Keratinocyte (primary cell): ENCODE measurements at regions not wholly inside any gene's neighbourhood (a gene's known extent, or its start where the extent isn't known, plus 50 kb on each side); places are given as distances from the start of the nearest gene placed in this dataset.

Source experiments
- DNase-seq: peaks from one replicate; pipeline ENCODE4 v3.0.0-alpha.2; 2011; ENCODE audit warnings: low read depth, missing footprints, low spot score
- FAIRE-seq: peaks from 2 replicates; lab custom pipeline; 2011; peaks lifted over from hg19 to GRCh38; lab: Jason Lieb, UNC
- H2AFZ ChIP-seq: 2 replicates; pipeline ENCODE4 v1.6.0; 2012; ENCODE audit warnings: low read length, control low read depth, inconsistent platforms; ENCODE audit not compliant: control insufficient read depth
- H3K27ac ChIP-seq: 2 replicates; pipeline ENCODE4 v1.5.1; 2011; ENCODE audit warnings: low read length; ENCODE audit not compliant: control insufficient read depth, insufficient read depth
- H3K27me3 ChIP-seq: 3 replicates; pipeline ENCODE4 v1.6.0; 2011; ENCODE audit warnings: low read length; ENCODE audit not compliant: control insufficient read depth, insufficient read depth; ENCODE audit errors: extremely low read depth
- H3K36me3 ChIP-seq, 2 experiments: 2 replicates in 1 of 2; 3 replicates in 1 of 2; pipeline ENCODE4 v1.5.1; 2011; ENCODE audit warnings: low read length in 2 of 2, mild to moderate bottlenecking in 1 of 2; ENCODE audit not compliant: control insufficient read depth in 2 of 2, insufficient read depth in 2 of 2; ENCODE audit errors: extremely low read depth in 1 of 2
- H3K4me1 ChIP-seq: 3 replicates; pipeline ENCODE4 v1.5.1; 2011; ENCODE audit warnings: low read length; ENCODE audit not compliant: control insufficient read depth, insufficient read depth; ENCODE audit errors: extremely low read depth
- H3K4me2 ChIP-seq: 3 replicates; pipeline ENCODE4 v1.6.0; 2011; ENCODE audit warnings: low read depth, low read length; ENCODE audit not compliant: control insufficient read depth, insufficient read depth; ENCODE audit errors: extremely low read depth
- H3K4me3 ChIP-seq, 3 experiments: fragments of 200-600 bp in 1 of 3; sonication (generic) in 1 of 3; 2 replicates in 2 of 3; 3 replicates in 1 of 3; pipeline ENCODE4 v1.5.1; 2011 to 2016; ENCODE audit warnings: low read length in 3 of 3, mild to moderate bottlenecking in 3 of 3, control low read depth in 2 of 3, inconsistent platforms in 1 of 3, low read depth in 1 of 3, mixed read lengths in 1 of 3, mixed run types in 1 of 3, moderate library complexity in 1 of 3; ENCODE audit not compliant: control insufficient read depth in 2 of 3, insufficient read depth in 2 of 3; ENCODE audit errors: extremely low read depth in 1 of 3
- H3K79me2 ChIP-seq: 2 replicates; pipeline ENCODE4 v1.6.0; 2012; ENCODE audit warnings: low read length; ENCODE audit not compliant: control insufficient read depth, insufficient read depth
- H3K9ac ChIP-seq: 3 replicates; pipeline ENCODE4 v1.6.0; 2011; ENCODE audit warnings: low read length; ENCODE audit not compliant: control insufficient read depth, insufficient read depth; ENCODE audit errors: extremely low read depth
- H3K9me1 ChIP-seq: 3 replicates; pipeline ENCODE4 v1.6.0; 2011; ENCODE audit warnings: low read length; ENCODE audit not compliant: control insufficient read depth, insufficient read depth; ENCODE audit errors: extremely low read depth
- H3K9me3 ChIP-seq: 2 replicates; pipeline ENCODE4 v1.5.1; 2012; ENCODE audit warnings: low read depth, low read length; ENCODE audit not compliant: control insufficient read depth
- H4K20me1 ChIP-seq: 3 replicates; pipeline ENCODE4 v1.6.0; 2011; ENCODE audit warnings: low read length; ENCODE audit not compliant: control insufficient read depth, insufficient read depth; ENCODE audit errors: extremely low read depth
- EZH2 ChIP-seq: IDR thresholded peaks from one replicate; pipeline ENCODE4 v1.6.1; 2012; ENCODE audit warnings: inconsistent platforms, mild to moderate bottlenecking, low read length, moderate library complexity
- dilution Hi-C: fragments of 300-500 bp; cut with MboI; formaldehyde crosslinking; loops from one replicate; pipeline ENCODE4 v1.7.0; 2020; ENCODE audit warnings: low sequenced_read_pairs; ENCODE audit not compliant: extremely low pct_ligation_motif_present
- TF ChIP-seq, protein P1 (sequence below), 3 experiments: IDR thresholded peaks in 1 of 3; conservative IDR thresholded peaks in 1 of 3; optimal IDR thresholded peaks in 1 of 3; 2 replicates in 2 of 3; 3 replicates in 1 of 3; pipeline versions ENCODE3 to v1.5.1; 2011; ENCODE audit warnings: low read length in 3 of 3, mild to moderate bottlenecking in 3 of 3, moderate library complexity in 2 of 3, control low read depth in 1 of 3, inconsistent platforms in 1 of 3; ENCODE audit not compliant: insufficient read depth in 2 of 3; ENCODE audit errors: extremely low read depth in 1 of 3

DNA sequence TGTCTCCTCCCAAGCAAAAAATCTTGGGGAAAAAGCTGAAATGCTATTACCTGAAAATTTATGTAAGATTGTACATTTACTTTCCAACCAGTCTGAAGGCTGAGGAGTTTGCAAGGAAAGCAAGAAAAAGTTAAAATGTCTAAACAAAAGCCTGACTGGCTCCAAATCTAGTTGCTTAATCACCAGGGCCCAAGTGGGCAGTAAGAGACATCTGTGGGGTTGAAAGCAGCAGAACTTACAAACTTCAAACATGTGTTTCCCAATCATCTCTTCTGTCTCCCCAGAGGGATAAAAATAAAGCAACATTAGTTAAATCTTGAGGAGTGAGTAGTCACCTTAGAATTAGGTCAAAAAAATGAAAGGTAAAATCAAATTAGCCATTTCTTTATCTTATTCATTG, 98.6 kb downstream of the OGFRL1 start:
- peaks cover 37% of the 10 kb centered on the region for H3K4me1 ChIP-seq
- H3K9ac ChIP-seq = peak overlapping the region; percentile 3
- H3K27me3 ChIP-seq = no peaks in the 10 kb centered on the region
- H3K4me3 ChIP-seq = no peak overlapping the region
- TF ChIP-seq EZH2 = no peak
- TF ChIP-seq, protein P1, sequence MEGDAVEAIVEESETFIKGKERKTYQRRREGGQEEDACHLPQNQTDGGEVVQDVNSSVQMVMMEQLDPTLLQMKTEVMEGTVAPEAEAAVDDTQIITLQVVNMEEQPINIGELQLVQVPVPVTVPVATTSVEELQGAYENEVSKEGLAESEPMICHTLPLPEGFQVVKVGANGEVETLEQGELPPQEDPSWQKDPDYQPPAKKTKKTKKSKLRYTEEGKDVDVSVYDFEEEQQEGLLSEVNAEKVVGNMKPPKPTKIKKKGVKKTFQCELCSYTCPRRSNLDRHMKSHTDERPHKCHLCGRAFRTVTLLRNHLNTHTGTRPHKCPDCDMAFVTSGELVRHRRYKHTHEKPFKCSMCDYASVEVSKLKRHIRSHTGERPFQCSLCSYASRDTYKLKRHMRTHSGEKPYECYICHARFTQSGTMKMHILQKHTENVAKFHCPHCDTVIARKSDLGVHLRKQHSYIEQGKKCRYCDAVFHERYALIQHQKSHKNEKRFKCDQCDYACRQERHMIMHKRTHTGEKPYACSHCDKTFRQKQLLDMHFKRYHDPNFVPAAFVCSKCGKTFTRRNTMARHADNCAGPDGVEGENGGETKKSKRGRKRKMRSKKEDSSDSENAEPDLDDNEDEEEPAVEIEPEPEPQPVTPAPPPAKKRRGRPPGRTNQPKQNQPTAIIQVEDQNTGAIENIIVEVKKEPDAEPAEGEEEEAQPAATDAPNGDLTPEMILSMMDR (optimal IDR thresholded peaks at IDR 0.05 in 1 of 3, IDR thresholded peaks at IDR 0.05 in 1 of 3, conservative IDR thresholded peaks at IDR 0.05 in 1 of 3; ENCODE audit: extremely low read depth in 1 of 3, insufficient read depth in 2 of 3, low read length in 3 of 3) = no peak
- H3K79me2 ChIP-seq = peaks cover 37% of the 10 kb centered on the region
- H3K9me3 ChIP-seq = no peaks in the 10 kb centered on the region
- H3K4me2 ChIP-seq = no peak overlapping the region
- H3K27ac ChIP-seq = peak overlapping the region; percentile 61
- FAIRE-seq = no peak
- no peak for DNase-seq
- H4K20me1 ChIP-seq = no peaks in the 10 kb centered on the region
- no peak overlapping the region for H2AFZ ChIP-seq
- peaks cover 6 to 11% of the 10 kb centered on the region in 2 experiments for H3K36me3 ChIP-seq
- no peaks in the 10 kb centered on the region for H3K9me1 ChIP-seq
- dilution Hi-C loops = loop anchor here (10.0 kb wide), 1 partner anchor 118 kb away; no protein-coding TSS in a partner anchor

DNA sequence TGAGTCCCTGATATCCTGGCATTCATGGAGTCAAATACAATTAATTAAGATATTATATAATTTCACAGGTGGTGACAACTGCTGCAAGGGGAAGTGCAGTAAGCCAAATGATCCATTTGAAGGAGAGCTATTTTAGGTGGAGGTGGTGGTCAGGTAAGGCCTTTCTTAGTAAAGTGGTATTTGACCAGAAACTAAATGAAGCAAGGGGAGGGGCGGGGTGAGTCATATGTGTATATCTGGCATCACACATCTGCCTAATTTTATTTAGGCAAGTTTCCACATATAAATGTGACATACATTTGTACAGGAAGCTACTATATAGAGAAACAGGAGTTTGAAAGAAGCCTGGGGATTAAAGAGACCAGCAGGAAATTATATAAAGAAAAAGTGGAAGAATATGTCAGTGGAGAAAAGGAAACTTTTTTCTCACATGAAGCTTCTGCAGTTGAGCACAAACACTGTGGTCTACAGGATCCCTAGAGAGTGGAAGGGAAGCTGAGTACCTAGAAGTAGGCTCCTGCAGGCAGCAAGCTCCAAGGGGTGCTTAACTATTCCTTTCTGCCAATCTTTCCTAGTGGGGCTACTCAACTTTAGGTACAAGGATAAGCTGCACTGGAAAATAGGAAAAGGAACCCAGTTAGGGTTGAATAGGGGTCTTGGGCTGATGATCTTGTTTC, 99.6 kb downstream of the OGFRL1 start:
- peaks cover 37% of the 10 kb centered on the region for H3K79me2 ChIP-seq
- no peak overlapping the region for H3K4me3 ChIP-seq
- dilution Hi-C loops = loop anchor here (10.0 kb wide), 1 partner anchor 117 kb away; no protein-coding TSS in a partner anchor
- no peaks in the 10 kb centered on the region for H3K9me1 ChIP-seq
- H3K9ac ChIP-seq = no peak overlapping the region
- H3K27ac ChIP-seq = peak overlapping the region; percentile 61
- H3K9me3 ChIP-seq = no peaks in the 10 kb centered on the region
- H3K4me2 ChIP-seq = no peak overlapping the region
- no peaks in the 10 kb centered on the region for H4K20me1 ChIP-seq
- H3K36me3 ChIP-seq = peaks cover 6 to 11% of the 10 kb centered on the region in 2 experiments
- H3K27me3 ChIP-seq = no peaks in the 10 kb centered on the region
- H3K4me1 ChIP-seq = peaks cover 37% of the 10 kb centered on the region
- TF ChIP-seq, protein P1 (optimal IDR thresholded peaks at IDR 0.05 in 1 of 3, IDR thresholded peaks at IDR 0.05 in 1 of 3, conservative IDR thresholded peaks at IDR 0.05 in 1 of 3; ENCODE audit: extremely low read depth in 1 of 3, insufficient read depth in 2 of 3, low read length in 3 of 3) = no peak
- TF ChIP-seq EZH2 = no peak
- DNase-seq (no peak), FAIRE-seq (peak; percentile 48)
- no peak overlapping the region for H2AFZ ChIP-seq
